DMS79 (cell line): ENCODE measurements at regions not wholly inside any gene's neighbourhood (a gene's known extent, or its start where the extent isn't known, plus 50 kb on each side); places are given as distances from the start of the nearest gene placed in this dataset.

Experiments used
- DNase-seq: peaks from one replicate; lab custom pipeline; 2025; lab: John Stamatoyannopoulos, UW

DNA sequence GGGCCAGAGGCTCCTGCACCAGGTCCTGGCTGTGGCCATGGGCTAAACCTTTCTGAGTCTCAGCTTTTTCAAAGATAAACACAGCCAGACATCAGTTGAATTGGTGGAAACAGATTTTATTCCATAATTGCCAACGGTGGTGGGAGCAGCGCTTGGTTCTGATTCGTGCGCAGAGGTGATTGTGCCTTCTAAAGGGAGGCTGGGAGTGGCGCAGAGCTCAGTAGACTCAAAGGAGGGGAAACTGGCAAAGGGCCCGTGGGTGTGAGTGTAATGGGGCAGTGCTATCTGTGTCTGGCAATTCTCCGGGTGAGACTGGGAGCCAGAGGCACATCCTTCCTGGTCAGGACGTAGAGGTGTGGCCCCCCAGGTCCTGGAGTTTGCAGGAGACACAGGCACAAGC lies 169.4 kb upstream of the PPP1R26 start:
- no peak for DNase-seq

DNA sequence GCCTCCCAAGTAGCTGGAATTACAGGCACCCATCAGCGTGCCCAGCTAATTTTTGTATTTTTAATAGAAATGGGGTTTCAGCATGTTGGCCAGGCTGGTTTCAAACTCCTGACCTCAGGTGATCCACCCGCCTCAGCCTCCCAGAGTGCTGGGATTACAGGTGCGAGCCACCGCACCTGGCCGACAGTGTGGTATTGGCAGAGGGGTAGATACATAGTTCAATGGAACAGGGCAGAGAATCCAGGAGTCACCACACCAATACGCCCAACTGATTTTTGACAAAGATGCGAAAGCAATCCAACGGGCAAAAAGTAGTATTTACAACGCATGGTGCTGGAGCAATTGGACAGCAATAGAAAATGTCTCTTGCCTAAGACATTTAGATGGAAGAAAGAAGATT lies 164.0 kb upstream of the PPP1R26 start:
- no peak for DNase-seq

DNA sequence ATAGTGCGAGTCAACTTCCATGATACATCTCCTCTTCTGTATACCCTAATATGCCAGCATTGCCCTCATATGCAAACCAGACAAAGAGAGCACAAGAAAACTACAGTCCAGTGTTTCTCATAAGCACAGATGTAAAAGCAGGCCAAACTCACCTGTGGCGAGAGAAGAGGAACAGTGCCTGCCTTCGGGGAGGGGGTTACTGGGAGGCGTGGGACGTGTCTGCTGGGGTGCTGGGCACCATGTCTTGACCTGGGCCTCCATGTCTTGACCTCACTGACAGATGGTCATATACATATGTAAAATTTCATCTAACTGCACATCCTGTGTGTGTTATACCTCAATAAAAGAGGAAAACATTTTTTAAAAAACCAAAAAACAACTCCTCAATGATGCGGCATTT lies 159.3 kb upstream of the PPP1R26 start:
- DNase-seq = no peak

DNA sequence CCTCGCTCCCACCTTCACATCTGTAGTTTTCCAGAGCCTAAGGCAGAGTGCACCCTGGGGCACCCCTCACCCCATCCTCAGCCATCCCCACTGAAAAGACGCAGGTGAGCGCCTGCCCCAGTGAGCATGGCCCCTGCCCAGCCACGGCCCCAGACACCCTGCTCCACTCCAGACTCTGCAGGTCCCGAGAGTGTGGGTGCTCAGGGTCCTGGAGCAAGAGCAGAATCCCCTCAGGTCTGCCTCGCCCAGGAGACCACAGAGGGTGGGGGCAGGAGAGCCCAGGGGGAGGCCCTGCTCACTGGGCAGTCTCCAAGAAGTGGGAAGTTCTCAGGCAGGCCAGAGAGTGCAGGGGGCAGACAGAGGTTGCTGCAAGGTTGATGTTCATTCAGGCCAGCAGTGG lies 158.6 kb upstream of the PPP1R26 start:
- no peak for DNase-seq

DNA sequence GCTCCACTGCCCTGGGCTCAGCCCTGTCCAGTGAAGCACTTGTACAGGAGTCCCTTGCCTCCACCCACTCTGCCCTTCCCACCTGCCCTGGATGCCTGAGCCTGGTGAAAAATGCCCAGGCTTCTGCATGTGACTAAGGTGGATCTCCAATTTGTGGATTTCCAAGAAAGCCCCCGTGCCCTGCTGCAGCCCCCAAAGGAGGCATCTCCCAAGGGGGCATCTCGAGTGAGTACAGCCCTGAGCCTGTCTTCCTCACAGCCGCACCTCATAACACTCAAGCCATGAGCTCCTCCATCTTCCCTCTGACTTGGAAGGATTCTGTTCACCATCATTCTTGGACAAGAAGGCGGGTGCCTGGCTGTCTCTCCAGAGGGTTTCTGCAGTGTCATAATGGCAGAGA lies 158.0 kb upstream of the PPP1R26 start:
- DNase-seq = no peak

DNA sequence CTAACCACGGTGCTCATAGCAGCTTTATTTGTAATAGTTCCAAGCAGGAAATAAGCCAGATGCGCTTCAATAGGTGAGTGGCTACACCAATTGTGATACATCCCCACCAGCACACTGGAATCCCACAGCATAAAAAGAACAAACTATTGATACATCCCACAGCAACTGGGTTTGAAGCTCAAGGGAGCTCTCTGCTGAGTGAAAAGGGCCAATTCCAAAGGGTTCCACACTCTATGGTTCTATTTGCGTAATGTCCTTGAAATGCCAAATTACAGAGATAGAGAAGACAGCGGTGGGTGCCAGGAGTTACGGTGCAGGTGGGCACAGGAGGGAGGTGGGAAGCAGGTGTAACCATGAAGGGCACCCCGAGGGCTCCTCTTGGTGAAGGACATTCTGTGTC lies 155.3 kb upstream of the PPP1R26 start:
- no peak for DNase-seq

DNA sequence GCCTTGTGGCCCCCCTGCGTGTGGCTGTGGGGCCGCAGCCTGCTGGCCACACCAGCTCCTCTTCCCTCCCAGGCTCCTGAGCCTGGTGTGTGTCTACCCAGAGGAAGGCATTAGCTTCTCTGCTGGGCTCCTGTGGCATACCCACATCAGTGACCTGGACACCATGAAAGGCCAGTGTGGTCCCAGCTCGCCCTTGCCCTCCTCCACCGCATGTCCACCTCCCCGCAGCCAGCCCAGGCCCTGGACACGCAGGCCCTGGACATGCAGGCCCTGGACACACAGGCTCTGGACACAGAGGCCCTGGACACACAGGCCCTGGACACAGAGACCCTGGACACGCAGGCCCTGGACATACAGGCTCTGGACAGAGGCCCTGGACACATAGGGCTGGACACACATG lies 153.4 kb upstream of the PPP1R26 start:
- DNase-seq = no peak

DNA sequence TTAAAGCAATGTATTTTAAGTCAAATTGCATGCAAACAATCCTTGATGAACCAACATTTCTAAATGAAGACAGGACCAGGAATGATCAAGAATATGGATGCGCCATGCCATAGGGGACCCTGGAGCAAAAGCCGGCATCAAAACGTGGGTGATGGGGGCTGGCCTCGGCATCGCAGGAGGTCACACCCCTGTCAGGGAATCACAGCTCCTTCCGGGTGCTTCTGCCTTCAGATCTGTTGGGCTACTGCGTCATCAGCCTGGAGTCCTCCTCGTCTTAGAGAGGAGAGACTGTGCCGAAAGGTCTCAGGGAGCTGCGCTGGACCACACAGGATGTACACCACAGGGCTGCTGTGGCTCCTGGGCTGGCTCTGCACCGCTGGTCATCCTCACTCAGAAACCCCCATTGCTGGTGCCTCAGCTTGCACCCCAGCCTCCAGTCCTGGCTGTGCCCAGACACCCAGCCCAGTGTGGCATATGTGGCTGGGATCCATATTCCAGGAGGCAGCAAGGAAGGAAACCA lies 152.9 kb upstream of the PPP1R26 start:
- DNase-seq = no peak

DNA sequence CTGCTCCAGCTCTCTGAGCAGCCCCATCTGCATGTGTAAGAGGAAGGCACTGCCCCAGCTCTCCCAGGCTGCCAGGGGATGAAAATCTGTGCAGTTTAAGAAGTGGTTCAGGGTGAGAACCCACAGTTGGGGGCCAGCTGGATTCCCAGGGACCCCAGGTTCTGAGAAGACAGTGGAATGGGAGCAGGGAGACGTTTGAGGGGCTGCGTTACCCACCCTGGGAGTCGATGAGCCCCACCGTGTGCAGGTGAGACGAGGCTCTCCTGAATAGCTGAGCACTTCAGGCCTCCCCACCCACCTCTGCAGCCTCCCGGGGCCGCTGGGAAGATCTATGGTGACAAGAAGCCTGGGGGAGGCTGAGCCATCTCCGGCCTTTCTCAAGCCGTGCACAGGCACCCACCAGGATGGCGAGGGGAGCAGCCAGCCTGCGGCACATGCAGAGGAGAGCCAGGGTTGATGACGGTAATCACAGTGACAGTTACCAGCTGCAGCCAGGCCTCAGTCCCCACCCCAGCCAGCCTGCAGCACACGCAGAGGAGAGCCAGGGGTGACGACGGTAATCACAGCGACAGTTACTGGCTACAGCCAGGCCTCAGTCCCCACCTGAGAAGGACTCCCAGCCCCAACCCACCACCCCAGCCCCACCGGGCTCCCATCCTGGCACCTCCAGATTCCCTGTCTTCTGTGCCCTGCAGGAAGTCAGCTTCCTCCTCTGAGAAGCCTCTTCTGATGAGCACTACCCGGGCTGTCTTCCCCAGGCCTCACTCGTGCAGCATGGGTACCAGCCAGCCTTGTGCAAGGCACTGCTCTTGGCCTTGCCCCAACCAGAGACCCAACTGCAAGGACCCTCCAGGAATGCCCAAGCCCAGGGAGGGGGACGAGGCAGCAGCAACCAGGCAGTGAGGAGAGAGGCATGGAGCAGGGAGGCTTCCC lies 150.8 kb upstream of the PPP1R26 start:
- DNase-seq = no peak

DNA sequence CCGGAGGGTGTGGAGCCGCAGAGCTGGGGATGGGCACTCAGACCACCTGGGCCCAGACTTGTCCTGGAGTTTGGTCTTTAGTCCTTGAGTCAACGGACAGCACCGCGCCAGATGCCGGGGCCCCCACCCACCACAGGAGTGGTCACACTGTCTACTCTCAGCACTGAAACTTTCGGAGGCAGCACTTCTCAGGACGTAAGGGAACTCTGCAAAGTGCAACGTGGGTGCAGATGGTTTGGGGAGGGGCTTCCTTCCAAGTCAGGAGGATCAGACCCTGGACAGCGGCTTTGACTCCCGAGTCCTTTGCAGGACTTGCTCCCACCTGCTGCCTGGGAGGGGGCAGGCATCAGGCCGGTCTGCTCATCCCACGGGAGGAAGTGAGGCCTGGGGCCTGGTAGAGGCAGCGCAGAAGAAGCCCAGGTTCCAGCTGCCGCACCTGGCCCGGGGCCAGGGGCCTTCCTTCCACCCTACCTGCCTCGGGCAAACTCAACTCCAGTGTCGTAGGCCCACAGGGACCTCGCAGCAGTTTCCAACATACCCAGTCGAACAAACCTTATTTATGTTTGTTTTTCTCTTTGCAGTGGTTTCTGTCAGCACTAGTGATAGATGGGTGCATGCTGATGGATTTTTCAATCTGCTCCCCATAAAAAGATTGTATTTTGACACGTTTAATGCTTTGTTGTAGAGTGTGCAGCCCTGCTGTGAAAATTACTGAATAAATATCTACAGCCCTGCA lies 149.8 kb upstream of the PPP1R26 start:
- peak; percentile 95 for DNase-seq

DNA sequence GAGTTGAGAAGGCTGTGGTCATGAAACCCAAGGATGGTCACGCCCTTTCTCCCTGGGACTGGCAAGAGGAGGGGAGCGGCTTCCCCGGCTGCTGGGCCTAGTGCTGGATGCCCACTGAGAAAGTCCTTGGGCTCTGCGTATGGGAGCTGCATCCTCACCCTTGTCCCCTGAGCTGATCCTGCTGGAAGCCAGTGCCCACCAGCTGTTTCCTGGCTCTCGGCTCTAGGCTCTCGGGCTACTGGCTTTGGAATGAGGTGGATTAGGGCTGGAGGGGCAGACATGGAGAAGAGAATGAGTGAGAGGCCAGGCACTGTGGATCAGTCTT lies 149.3 kb upstream of the PPP1R26 start:
- DNase-seq = no peak

DNA sequence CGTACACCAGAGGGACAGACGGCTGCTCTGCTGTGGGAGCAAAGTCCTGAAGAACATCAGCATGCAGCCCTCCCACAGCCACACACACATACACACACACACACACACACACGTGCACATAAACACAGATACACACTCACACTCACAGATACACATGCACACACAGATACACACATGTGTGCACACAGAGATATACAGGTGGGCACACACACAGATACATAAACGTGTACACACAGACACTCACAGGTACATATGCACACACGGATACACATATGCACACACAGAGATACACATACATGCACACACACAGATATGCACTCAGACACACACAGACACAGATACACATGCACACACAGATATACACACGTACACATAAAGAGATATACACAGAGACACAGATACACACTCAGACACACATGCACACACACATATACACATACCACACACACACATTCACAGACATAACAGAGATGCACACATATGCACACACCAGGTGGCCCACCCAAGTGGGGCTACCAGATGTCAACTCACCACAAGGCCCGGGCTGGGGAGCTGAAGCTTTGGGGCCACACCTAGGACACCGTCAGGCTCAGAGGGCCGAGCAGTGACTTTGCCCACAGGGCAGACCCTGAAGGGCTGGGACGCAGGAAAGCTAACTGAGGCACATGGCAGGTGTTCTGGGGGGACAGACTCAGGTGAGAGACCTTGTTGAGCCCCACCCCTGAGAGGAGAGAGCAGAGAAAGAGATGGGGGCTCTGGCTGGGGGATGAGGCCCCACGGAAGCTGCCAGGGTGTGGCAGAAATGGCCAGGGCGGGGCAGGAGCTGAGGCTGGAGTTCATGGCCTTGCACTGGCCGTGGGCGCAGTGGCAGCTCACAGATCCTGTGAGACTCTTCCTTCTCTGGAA lies 148.6 kb upstream of the PPP1R26 start:
- no peak for DNase-seq

DNA sequence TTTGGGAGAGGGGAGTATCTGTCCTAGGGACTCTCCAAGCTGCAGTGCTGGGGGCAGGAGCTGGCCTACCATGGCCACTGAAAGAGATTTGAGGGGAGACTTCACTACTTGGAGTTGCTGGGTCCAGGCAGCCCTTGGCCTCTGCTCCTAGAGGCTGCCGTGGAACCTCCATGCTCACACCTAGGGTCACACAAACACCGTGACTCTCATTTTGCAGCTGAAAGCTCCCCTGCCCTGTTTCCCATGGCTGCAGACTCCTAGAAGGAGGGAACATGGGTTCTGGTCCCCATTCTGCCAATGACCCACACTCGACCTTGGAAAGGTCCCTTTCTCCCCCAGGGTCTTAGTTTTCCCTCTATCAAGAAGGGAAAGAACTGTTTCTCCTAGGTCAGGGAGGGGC lies 147.1 kb upstream of the PPP1R26 start:
- no peak for DNase-seq

DNA sequence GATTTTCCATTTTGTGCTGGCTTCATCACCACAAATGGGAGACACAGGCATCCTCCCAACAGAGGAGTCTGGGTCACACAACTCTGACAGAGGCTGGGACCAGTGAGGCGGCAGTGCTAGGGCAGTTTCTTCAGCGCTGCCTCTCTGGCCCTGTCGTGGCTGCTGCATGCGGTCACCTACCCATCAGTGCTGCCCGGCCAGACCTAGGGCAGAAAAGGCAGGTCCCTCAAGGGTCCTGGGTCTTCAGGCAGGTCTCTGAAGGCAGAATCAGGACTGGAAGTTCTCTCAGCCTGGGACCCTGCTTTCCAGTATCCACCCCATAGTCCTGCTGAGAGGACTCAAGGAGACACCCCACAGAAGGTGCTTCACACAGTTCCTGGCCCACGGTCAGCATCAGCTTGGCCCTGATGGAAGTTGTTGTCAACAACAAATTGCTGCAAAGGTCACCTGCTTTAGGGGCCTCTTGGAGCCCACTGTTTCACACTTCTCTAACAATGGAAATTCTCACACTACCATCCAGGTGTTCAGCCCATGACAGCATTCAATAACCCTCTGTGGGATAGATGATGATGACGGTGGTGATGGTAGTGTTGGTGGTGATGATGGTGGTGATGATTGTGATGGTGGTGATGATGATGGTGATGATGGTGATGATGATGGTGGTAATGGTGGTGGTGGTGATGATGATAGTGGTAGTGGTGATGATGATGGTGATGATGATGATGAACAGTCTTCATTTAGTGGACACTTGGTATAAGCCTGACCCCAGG lies 146.4 kb upstream of the PPP1R26 start:
- no peak for DNase-seq

DNA sequence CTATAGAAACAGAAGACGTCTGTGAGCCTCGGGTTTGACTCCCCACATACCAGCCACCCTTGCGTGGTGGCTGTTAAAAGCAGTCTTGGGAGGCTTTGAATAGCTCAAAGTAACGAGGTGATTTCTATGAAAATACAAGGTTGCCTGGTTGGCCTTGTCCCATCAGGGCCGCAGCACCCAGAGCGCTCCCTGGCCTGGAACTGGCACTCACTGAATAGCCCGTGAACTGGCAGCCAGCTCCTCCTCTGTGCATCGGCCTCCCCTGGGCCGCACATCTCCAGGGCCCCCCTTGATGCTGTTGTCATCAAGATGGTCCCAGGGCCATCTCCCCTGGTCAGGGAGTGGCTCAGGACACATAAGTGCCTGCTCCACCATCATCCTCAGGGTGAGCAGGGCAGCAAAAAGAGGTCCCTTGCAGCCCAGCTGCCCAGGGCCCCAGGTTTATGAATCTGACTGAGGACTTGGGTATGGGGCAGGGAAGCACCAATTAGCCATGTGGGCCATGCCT lies 144.6 kb upstream of the PPP1R26 start:
- no peak for DNase-seq

DNA sequence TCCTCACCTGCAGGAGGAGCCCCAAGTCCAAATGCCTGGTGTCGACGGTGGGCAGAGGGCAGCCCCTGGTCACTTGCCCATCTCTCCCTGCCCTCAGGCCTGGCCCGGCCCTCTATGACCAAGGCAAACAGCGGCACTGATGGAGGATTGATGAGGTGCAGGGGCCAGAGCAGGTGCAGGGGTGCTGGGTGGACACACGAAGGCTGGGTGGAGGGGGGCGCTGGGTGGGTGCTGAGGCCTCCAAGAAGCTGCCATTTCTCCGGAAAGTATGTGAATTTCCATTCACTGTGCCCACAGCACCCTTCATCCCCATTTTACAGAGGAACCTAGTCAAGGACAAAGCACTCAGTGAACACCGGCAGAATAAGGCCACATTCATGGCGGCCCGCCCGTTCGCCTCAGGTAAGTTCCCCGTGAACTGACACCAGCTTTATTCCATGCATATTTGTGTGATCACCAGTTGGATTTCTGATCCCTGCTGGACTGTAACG lies 143.8 kb upstream of the PPP1R26 start:
- no peak for DNase-seq

DNA sequence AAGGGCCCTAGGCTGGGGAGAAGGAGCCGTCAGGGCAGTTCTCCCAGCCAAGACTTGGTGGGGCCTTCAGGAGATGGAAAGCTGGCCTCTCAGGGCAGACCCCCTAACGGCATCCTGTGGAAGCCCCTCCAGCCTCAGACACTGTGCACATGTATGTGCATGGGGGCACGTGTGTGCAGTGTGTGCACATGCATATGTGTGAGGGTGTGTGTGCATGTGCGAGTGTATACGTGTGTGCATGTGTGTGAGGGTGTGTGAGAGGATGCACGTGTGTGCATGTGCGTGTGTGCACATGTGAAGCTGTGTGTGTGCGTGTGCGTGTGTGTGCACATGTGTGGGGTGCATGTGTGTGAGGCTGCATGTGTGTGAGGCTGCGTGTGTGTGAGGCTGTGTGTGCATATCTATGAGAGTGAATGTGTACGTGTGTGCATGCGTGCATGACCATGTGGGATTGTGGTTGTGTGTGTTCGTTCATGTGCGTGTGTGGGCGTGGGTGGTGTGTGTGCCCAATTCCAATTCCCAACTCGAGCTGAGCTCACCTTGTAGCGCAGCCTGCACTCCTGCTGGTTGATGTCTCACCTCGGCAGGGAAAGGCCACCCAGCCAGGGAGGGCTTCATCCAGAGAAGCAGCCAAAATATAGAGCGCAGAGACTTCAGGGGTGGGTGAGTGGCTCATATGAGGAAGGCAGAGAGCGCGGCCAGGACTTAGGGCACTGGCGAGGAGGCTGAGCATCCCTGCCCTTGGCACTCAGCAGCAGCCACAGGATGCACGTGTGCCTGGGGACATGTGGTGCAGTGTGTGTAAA lies 142.7 kb upstream of the PPP1R26 start:
- no peak for DNase-seq

DNA sequence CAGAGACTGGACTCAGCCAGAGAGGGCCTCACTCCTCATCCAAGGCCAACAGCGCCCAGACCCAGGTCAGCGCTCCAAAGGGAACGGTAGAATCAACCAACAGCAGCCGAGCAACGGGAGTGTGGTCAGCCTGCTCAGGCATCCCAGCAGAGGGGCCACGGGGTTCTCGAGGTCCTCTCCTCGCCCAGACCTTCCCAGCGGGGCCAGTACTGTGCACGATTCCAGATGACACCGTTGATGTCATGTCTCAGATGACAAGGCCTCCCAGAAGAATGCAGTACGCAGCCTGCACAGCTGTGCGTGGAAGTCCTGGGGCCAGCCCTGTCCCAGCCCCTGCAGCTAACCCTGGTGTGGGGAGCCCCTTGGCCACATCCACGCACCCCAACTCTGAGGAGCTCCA lies 141.0 kb upstream of the PPP1R26 start:
- DNase-seq = no peak

DNA sequence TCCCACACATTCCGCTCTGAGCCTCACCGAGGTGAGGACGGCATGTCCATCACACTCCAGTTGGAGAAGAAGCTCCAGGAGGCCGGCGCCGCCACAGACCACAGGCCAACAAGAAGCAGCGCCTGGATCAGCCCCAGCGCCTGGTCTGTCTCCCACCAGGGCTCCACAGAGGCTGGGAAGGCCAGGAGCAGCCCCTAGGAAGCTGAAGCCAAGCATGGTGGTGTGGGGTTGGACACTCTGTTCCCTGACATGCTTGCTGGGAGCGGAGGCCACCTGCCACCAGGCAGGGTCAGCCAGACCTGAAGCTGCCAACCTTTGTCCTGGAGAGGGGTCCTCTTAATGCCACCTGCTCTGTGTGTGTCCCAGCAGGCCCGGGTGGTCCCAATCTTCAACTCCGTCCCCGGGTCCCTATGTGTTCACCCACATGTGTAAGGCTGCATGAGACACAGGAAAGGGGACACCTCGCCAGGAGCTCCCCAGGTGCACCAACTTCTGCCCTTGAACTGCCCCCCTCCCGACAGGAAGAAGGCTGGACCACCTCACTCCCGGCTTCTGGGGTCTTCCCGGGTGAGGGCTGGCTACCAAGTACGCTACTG lies 140.1 kb upstream of the PPP1R26 start:
- no peak for DNase-seq

DNA sequence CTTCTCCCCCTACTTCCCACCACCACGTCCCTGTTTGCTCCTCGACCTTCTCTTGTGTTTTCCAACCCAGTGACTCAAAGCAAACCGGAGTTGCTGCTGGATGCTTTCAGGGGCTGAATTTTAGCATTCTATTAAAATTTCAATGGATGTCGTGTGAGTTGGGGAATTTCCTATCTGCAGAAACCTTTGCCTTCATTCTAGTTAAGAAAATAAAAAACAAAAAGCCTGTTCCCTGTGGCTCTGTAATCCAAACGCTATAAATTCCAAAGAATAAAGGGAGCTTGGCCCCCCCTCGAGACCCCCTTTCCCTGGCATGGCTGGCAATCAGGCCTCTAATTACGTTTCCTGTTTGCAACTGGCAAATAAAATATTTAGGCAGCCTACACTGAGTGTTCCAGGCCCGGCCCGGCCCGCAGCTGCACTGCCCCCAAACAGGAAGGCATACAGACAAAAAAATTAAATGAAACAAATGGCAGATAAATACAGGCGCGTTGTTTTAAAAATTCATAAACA lies 139.4 kb upstream of the PPP1R26 start:
- no peak for DNase-seq
